PC-9 (cell line): ENCODE measurements at regions not wholly inside any gene's neighbourhood (a gene's known extent, or its start where the extent isn't known, plus 50 kb on each side); places are given as distances from the start of the nearest gene placed in this dataset.

ENCODE experiments used
- EZH2 ChIP-seq: fragments of 200-600 bp; sonication (generic); IDR thresholded peaks from 2 replicates; pipeline ENCODE4 v1.8.0; 2017; ENCODE audit warnings: antibody characterized with exemption, low read depth
- TF ChIP-seq, protein P1 (sequence below): fragments of 200-600 bp; sonication (generic); conservative IDR thresholded peaks from 2 replicates; pipeline ENCODE4 v1.6.1; 2017; ENCODE audit warnings: mixed run types, antibody characterized with exemption, mild to moderate bottlenecking, moderate library complexity

DNA sequence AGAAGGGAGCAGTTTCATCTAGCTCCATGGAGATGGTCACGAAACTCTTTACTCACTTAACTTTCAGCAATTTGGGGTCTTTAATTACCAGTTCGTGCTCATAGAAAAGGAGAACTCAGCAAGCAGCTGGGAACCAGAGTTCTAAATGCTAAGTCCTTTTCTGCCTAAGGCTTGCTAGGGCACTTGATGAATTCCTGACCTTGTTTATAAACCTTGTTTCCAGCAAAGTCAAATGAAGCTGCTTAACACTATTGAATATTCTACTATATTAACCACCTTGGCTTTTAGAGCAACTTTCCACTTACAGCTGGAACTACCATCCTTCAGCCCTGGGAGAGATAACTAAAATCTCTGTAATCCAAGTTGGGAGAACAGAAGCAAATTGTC lies 79.5 kb upstream of the TSC22D2 start:
- TF ChIP-seq, protein P1, sequence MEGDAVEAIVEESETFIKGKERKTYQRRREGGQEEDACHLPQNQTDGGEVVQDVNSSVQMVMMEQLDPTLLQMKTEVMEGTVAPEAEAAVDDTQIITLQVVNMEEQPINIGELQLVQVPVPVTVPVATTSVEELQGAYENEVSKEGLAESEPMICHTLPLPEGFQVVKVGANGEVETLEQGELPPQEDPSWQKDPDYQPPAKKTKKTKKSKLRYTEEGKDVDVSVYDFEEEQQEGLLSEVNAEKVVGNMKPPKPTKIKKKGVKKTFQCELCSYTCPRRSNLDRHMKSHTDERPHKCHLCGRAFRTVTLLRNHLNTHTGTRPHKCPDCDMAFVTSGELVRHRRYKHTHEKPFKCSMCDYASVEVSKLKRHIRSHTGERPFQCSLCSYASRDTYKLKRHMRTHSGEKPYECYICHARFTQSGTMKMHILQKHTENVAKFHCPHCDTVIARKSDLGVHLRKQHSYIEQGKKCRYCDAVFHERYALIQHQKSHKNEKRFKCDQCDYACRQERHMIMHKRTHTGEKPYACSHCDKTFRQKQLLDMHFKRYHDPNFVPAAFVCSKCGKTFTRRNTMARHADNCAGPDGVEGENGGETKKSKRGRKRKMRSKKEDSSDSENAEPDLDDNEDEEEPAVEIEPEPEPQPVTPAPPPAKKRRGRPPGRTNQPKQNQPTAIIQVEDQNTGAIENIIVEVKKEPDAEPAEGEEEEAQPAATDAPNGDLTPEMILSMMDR, result no peak
- no peak for TF ChIP-seq EZH2
